NCI-H2171 treated with DMSO at 0.1 percent for 48 hours (cell line): ENCODE measurements at regions not wholly inside any gene's neighbourhood (a gene's known extent, or its start where the extent isn't known, plus 50 kb on each side); places are given as distances from the start of the nearest gene placed in this dataset.

Experiments used
- DNase-seq: peaks from one replicate; lab custom pipeline; 2025; lab: John Stamatoyannopoulos, UW

DNA sequence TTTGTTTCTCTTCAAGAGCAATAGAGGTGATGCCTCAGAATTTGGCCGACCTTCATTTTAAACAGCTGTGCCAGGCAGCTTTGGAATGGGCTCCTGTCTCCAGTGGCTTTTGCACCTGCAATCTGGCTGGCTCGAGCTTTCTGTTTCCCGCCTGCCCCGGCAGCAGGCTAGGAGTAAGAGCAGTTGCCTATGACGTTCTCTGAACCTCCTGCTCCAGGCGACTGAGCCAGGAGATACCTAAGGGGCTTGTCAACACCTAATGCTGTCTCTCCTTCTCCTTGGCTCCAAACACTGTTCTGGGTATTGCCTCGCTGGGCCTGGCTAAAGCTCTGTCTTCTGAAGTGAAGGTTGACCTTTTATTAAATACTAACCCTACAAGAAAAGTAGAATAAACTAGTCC is 229.9 kb downstream of the LRRN1 start:
- DNase-seq, result no peak

DNA sequence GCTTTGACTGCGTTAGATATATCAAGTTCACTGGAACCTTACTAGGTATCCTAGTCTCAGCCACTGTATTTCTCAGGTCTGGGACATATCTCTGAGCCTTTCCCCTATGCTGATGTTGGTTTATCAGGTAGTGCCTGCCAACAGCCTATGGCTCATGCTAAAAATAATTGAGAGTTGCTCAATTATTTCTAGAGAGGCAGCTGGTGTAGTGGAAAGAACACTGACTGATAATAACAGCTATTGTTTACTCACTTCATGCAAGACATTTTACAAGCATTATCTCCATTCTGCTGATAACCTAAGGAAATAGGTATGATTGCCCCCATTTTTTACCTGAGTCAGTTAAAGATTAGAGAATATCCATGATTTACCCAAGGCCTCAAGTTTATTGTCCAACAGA is 231.4 kb downstream of the LRRN1 start:
- DNase-seq, result no peak

DNA sequence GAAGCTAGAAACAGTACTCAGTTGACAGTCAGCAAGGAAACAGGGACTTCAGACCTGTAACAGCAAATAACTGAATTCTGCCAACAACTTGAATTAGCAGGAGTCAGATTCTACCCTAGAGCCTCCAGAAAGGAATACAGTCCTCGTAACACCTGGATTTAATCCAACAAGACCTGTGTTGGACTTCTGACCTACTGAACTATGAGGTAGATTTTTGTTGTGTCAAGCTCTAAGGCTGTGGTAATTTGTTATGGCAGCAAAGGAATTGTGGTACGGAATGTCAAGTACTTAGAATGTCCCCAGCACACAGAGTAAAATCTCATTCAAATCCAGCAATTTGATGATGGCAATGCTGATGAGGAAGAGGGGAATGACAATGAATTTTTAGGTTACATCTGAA is 234.1 kb downstream of the LRRN1 start:
- DNase-seq, result no peak

DNA sequence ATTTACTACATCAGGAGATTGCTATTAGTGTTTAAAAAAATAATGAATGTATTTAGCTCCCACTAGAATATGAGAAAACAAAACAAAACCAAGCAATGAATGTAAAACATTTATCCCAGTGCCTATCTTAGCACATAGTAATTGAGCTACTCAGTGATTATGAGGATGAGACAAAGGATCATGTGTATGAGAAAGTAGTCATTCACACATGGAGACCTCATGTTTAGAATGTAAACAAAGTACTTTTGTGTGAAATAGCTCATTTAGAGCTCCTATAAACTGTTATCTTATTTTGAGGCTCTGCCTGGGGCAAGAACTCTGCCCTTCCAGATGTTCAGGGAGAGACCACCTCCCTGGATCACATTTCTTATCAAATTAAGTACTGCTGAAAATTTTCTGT is 236.8 kb downstream of the LRRN1 start:
- DNase-seq, result no peak

DNA sequence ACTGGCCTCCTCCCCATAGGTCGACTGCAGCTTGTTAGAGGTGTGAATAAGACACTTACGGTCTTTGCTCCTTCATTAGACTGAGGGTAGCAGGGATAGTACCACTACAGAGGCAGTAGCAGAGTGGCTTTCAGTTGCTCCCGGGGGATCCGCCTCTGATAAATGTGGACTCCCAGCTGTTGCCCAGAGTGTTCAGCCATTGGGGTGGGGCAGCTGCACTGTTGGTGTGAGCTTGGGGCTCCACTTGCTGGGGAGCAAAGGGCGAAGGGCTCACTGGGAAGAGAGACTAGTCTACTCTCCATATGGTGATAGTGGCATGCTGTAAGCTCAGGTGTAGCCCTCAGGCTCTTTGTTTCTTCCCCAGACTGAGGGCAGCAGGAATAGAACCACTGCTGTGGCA is 239.1 kb downstream of the LRRN1 start:
- DNase-seq, result no peak

DNA sequence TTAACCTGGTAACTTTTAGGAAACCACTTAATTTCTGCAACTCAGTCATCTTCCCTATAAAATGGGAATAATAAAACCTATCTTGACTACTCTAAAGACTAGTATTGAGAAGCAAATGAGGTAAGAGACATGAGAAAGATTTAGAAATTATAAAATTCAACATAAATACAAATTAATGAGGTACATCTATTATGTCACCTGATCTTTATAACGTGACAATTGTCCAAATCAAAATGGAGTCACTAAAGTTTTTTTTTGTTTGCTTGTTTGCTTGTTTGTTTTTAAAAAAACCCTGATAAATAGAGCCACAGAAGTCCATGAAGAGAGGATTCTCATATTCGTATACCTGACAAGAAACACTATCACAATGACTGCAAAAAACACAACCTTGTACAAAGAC is 242.8 kb downstream of the LRRN1 start:
- DNase-seq, result no peak

DNA sequence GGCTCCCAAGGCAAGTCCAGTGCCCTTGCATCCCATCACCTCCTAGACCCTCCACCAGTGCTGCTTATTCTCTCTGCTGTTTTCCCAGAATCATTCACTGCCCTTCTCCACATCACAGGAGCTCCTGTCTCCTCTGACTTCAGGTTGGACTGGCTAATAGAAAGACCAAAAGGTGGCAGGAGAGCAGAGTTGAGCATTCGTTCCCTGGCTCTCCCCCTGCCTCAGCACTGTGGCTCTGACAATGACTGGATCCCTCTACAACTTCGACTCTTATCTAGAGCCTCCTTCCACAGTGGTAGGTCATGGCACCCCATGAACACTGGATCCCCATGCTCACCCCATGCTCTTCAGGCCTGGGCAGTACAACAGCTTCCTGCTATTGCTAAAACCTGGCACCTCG is 243.6 kb downstream of the LRRN1 start:
- no peak for DNase-seq

DNA sequence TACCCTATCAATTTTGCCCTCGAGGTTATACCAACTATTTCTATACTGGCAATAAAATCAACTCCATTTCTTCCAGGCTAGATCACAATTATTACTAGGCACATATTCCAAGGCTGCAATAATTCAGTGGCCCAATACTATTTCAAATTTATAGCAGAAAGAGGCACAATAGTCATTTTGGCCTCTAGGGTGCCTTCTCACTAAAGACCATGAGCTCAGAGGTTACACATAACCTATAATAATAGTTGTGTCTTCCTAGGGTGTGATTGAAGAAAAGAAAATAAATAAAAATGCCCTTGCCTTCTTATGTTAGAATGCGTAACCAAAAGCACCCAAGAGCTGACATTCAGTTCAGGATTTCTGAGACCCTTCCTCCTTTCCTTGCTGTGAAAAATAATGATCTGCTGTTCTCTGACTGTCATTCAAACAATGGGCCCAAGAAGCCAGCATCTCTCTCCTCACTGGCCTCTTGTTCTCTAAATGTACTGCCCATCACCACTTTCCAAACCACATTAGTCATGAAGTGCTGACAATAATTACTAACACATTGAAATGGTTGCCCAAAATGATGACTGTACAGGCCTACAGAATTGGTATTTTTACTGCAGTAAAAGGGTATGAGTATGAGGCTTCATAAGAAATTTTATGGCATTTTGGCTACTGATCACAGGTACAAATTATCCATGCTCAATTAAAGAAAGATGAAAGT is 244.8 kb downstream of the LRRN1 start:
- no peak for DNase-seq

DNA sequence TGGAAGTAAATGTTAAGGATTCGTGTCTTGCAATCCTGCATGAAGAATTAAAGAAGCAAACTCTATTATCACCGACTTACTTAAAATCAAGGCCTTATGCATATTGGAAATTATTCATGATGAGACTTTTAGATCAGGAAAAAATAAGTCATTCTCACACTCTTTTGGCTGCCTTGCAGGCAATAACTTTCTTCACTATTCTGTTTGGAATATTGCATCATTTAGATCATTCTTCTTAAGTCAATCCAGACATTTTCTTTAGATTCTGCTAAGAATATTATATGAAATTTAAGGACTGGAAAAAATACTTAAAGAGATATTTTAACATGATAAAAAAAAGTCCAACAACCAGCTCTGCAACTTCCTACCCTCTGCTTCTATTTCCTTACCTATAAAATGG is 245.4 kb downstream of the LRRN1 start:
- DNase-seq, result no peak

DNA sequence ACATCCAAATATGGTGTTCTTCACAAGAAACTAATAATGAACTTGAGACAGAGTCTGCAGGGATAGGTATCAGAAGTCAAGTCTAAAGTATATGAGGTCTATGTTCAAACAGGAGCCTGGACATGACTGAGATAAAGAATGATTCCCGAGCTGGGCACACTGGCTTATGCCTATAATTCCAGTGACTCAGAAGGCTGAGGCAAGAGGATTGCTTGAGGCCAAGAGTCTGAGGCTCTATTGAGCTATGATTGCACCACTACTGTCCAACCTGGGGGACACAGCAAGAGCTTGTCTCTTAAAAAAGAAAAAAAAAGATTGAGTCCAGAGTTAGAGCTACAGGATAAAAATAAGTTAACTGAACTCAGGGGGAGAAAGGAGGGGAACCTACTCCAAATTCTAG is 246.5 kb downstream of the LRRN1 start:
- DNase-seq, result no peak

DNA sequence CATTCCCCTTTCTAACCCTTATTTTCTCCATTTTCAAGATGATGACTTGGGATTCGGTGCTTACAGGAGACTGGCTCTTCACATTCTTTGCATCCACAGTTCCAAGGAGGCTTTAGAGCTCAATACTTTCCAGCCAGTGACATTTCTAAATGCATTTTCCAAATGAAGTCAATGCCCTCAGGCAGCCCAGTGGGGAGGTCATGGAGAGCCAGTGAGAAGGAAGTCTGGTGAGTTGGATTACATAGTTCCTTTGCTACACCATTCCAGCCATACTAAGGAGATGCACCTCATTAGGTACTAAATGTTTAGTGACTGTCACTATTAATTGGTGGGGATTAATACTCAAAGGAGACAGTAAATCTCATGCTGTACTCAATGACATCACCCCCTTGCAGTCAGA is 248.1 kb downstream of the LRRN1 start:
- DNase-seq, result no peak

DNA sequence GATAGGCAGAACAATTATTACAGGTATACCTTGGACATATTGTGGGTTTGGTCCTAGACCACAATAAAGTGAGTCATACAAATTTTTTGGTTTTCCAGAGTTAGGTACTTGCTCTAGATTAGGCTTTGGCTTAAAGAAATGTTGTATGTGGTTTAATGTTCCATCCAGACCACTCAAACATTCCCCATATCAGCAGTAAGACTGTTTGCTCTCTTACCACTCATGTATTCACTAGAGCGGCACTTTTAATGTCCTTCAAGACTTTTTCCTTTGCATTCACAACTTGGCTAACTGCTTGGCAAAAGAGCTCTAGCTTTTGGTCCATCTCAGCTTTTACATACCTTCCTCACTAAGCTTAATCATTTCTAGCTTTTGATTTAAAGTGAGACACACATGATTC is 250.5 kb upstream of the SETMAR start:
- DNase-seq, result no peak

DNA sequence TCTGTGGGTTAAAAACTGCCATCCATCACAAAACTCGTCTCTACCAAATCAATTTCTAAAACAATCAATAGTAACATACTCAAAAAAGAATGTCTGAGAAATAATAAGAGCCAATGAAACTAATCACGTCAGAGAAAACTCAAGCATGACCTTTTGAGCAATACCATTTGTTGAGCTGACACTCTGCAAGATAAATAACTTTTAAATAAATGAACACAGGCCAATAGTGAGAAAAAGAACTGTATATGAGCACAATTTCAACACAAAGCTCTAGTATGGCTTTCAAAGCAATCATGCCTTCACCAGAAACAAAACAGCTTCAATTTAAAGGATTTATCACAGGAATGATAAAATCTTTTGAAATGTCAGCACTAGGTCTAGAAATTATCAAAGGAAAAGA is 249.2 kb upstream of the SETMAR start:
- DNase-seq, result no peak

DNA sequence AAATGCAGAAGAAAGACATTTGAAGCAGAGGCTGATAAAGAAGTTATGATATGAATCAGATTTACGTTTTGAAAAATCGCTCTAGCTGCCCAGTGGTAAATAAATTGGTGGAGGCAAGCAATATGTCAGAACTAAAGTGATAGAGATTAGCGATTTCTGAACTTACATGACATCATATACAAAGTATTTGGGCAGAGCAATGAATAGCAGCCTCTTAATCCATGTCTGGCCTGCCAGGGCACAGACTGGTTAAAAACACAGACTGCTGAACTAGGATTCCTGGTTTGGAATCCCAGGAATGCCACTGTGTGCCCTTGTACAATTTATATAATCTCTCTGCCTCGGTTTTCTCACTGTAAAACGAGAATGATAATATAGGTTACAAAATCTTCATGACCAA is 243.1 kb upstream of the SETMAR start:
- no peak for DNase-seq

DNA sequence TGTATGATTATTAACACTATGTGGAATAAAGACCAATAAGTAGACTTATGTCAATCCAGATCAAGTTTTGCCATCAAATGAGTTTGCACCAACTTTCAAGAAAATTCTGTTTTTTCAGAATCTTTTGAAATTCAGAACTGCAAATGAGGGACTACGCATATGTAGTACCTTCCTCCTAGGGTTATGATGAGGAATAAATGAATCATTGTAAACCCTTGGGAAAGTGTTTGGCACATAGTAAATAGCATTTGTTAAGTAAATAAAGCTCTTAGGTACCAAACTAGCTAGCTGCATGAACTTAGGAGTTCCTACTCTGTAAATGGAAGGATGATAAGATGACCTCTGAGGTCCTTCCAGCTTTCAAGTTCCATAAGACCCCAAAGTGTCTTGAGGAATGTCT is 242.6 kb upstream of the SETMAR start:
- DNase-seq, result no peak

DNA sequence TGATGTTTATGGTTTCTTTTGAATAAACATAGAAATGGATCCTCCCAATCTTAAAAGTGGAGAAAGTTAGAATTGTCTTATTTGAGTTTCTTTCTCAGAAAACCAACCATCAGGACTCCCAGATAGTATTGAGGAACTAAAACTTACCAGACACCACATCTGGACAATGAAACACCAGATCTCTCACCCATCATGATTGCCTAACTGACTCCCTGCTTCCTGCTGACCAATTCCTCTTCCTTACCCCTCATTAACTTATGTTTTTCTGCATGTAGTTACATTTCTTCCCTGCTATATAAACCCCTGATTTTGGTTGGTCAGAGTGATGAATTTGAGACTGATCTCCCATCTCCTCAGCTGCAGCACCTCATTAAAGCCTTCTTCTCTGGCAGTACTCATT is 242.0 kb upstream of the SETMAR start:
- no peak for DNase-seq

DNA sequence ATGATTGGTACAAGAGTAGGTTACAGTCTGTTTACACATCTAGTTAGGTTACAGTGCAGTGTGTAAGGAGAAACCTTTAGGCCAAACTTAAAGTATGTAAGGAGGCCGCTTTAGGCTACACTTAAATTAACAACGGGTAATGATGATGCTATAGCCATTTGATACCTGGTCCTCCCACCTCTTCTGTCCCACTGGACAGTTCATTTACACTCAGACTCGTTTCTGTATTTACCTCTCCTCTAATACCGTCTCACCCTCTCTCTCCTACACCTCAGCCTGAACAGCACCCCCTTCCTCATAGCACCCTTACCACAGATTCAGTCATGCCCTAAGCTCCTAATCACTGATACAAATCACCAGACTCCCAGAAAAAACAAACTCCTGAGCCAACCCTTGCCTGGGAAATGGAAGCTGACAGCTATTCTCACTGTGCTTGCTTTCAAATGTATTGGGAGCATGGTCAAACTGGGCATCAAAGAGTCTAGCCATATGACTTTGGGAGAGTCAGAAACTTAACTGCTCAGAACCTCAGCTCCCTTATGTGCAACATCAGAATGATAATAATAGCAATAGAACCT is 241.3 kb upstream of the SETMAR start:
- DNase-seq, result no peak

DNA sequence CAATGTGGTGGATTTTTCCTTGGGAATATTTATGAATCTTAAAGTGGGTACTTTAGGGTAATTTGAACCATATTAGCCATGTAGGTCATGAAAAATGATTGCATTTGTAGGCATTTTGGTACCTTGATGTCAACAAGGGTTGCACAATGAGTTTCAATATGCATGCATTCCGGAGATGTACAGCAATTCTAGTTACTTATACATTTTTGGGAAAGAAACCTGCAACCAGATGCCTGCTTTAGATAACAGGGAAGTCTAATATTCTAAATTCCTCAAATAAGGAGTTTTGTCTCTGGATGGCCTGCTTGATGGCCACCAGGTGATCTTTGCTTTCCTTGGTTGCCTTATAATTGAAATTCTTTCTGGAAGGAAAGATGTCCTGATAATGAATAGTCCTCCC is 240.5 kb upstream of the SETMAR start:
- no peak for DNase-seq

DNA sequence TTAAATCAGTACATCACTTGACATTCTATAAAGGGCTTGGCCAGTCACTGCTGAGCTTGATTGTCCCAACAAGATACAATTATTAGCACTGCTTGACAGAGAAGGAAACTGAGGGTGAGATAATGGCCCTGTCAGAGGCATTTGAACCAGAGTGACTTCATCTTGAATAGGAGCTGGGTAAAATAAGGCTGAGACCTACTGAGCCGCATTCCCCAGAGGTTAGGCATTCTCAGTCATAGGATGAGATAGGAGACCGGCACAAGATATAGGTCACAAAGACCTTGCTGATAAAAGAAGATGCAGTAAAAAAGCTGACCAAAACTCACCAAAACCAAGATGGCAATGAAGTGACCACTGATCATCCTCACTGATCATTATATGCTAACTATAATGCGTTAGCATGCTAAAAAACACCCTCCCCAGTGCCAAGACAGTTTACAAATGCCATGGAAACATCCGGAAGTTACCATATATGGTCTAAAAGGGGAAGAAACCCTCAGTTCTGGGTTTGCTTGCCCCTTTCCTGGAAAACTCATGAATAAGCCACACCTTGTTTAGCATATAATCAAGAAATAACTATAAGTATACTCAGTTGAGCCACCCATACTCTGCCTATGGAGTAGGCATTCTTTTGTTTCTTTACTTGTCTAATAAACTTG is 239.1 kb upstream of the SETMAR start:
- no peak for DNase-seq

DNA sequence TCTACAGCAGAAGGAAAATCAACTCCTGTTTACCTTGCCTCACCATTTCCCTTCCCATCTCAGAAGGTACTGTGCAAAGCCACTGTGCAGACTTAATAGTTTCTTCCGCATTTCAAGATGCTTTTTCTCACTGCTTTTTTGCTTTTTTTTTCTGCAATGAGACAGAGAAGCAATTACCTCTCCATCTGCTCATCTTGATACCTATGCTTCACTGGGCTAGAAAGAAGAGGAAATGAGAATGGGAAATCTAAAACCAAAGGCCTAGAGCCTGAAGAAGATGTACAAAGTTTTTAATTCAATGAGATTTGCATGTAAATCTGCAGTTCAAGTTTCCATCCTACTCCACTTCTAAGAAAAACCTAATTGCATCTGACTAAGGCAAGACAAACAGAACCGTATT is 238.1 kb upstream of the SETMAR start:
- peak; percentile 64 for DNase-seq

DNA sequence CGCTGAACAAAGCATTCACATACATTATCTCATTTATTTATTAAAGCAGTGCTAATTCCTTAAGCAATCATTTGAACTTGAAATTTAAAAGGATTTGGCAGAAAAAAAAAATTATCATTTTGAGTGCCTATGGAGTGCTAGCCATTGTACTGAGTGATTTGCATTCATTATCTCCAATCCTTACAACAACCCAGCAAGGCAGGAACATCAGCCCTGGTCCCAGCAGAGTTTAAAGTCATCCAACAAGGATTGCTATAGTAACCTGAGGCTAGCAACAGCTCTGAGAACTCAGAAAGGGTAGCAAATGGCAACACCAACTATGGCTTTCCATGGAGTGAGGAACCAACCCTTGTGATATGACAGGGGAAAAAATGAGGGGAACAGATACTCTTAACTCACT is 237.6 kb upstream of the SETMAR start:
- DNase-seq, result no peak

DNA sequence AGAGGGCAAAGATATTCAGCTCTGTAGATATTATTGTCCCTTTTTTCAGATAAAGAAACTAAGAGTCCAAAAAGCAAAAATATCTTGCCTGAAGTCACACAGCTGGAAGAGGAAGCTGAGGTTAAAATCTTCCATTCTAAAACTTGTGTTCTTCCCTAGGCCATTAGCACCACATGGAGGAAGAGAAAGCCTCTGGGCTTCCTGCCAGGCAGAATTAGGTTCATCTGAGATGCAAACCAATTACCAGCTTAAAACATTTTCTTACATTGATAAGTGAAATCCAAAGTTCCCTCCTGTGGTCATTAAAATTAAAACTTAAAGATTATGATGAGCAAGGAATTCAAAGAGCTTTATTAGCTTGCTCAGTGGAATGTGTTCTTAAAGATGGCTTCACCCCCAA is 235.3 kb upstream of the SETMAR start:
- DNase-seq, result peak; percentile 9

DNA sequence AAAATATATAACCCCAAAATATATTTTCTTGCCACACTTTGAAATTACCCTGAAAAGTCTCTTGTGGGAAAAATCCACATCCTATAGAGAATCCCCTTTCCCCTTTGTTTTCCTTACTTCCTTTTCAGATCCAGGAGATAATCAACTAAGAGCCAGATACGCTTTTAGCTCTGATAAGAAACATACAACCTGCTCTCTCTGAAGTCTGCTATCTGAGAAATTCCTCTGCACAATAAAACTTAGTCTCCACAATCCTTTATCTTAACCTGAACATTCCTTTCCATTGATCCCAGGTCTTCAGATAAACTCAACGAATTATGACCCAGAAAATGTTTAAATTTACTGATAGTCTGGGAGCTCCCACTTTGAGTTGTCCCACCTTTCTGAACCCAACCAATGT is 233.4 kb upstream of the SETMAR start:
- DNase-seq, result no peak
